Mesenchymal stem cell (in vitro differentiated cells and primary cell): ENCODE measurements at regions not wholly inside any gene's neighbourhood (a gene's known extent, or its start where the extent isn't known, plus 50 kb on each side); places are given as distances from the start of the nearest gene placed in this dataset.

Source experiments
- DNase-seq: peaks from one replicate; pipeline ENCODE4 v3.0.0-alpha.2; 2013
- H2AFZ ChIP-seq: one replicate; pipeline ENCODE4 v1.6.1; 2013; ENCODE audit warnings: low read depth, mild to moderate bottlenecking, control low read depth, inconsistent platforms, low read length, moderate library complexity
- H2AK5ac ChIP-seq: 2 replicates; pipeline ENCODE4 v1.6.1; 2013; ENCODE audit warnings: low read length, moderate library complexity, mild to moderate bottlenecking, inconsistent platforms; ENCODE audit not compliant: severe bottlenecking
- H2BK120ac ChIP-seq: one replicate; pipeline ENCODE4 v1.6.1; 2013; ENCODE audit warnings: low read depth, mild to moderate bottlenecking, inconsistent platforms, low read length, moderate library complexity
- H2BK12ac ChIP-seq, 2 experiments: one replicate each; pipeline ENCODE4 v1.6.1; 2013; ENCODE audit warnings: inconsistent platforms in 2 of 2, low read length in 2 of 2, mild to moderate bottlenecking in 2 of 2, moderate library complexity in 2 of 2, control low read depth in 1 of 2
- H2BK15ac ChIP-seq: one replicate; pipeline ENCODE4 v1.6.1; 2013; ENCODE audit warnings: mild to moderate bottlenecking, low read depth, inconsistent platforms; ENCODE audit not compliant: poor library complexity, severe bottlenecking
- H2BK5ac ChIP-seq: 2 replicates; pipeline ENCODE4 v1.6.1; 2013; ENCODE audit warnings: low read depth, mild to moderate bottlenecking, low read length, control low read depth, inconsistent platforms; ENCODE audit not compliant: poor library complexity, severe bottlenecking
- H3K14ac ChIP-seq, 2 experiments: one replicate each; pipeline ENCODE4 v1.6.1; 2013; ENCODE audit warnings: inconsistent platforms in 2 of 2, low read length in 2 of 2, control low read depth in 1 of 2, mild to moderate bottlenecking in 1 of 2, moderate library complexity in 1 of 2
- H3K18ac ChIP-seq, 2 experiments: one replicate each; pipeline ENCODE4 v1.6.1; 2013; ENCODE audit warnings: inconsistent platforms in 2 of 2, low read length in 2 of 2, control low read depth in 1 of 2, low read depth in 1 of 2, mild to moderate bottlenecking in 1 of 2
- H3K23ac ChIP-seq, 2 experiments: one replicate each; pipeline ENCODE4 v1.6.1; 2013; ENCODE audit warnings: inconsistent platforms in 2 of 2, low read length in 2 of 2, mild to moderate bottlenecking in 2 of 2, moderate library complexity in 2 of 2, control low read depth in 1 of 2
- H3K27ac ChIP-seq: 2 replicates; pipeline ENCODE4 v1.5.1; 2013; ENCODE audit warnings: mild to moderate bottlenecking, moderate library complexity, low read length, control low read depth, inconsistent platforms; ENCODE audit not compliant: poor library complexity, severe bottlenecking
- H3K27me3 ChIP-seq, 2 experiments: 2 replicates each; pipeline versions ENCODE4 v1.6.1 to v1.7.0; 2013; ENCODE audit warnings: low read length in 2 of 2, mild to moderate bottlenecking in 2 of 2, moderate library complexity in 2 of 2, control low read depth in 1 of 2, inconsistent platforms in 1 of 2; ENCODE audit not compliant: control insufficient read depth in 1 of 2, insufficient read depth in 1 of 2
- H3K36me3 ChIP-seq, 2 experiments: 2 replicates each; pipeline versions ENCODE4 v1.6.1 to v1.7.0; 2013; ENCODE audit warnings: low read length in 2 of 2, control low read depth in 1 of 2, inconsistent platforms in 1 of 2, low read depth in 1 of 2, mild to moderate bottlenecking in 1 of 2; ENCODE audit not compliant: insufficient read depth in 2 of 2, control insufficient read depth in 1 of 2
- H3K4ac ChIP-seq, 2 experiments: one replicate each; pipeline ENCODE4 v1.6.1; 2013; ENCODE audit warnings: inconsistent platforms in 2 of 2, low read length in 2 of 2, mild to moderate bottlenecking in 2 of 2, moderate library complexity in 2 of 2, control low read depth in 1 of 2, low read depth in 1 of 2
- H3K4me1 ChIP-seq: 2 replicates; pipeline ENCODE4 v1.6.1; 2013; ENCODE audit warnings: low read depth, low read length, control low read depth; ENCODE audit not compliant: control insufficient read depth, insufficient read depth
- H3K4me2 ChIP-seq: 2 replicates; pipeline ENCODE4 v1.6.1; 2013; ENCODE audit warnings: low read length, mild to moderate bottlenecking, inconsistent platforms; ENCODE audit not compliant: poor library complexity, severe bottlenecking
- H3K4me3 ChIP-seq, 2 experiments: 2 replicates each; pipeline versions ENCODE4 v1.5.1 to v1.7.0; 2013; ENCODE audit warnings: low read length in 2 of 2, mild to moderate bottlenecking in 2 of 2, control low read depth in 1 of 2, low read depth in 1 of 2; ENCODE audit not compliant: insufficient read depth in 1 of 2
- H3K79me1 ChIP-seq: replicated peaks from 2 replicates; pipeline ENCODE4 v1.6.1; 2013; ENCODE audit warnings: mild to moderate bottlenecking, control low read depth, low read length, inconsistent platforms; ENCODE audit not compliant: poor library complexity, severe bottlenecking
- H3K9ac ChIP-seq: 2 replicates; pipeline ENCODE4 v1.7.0; 2013; ENCODE audit warnings: mild to moderate bottlenecking, low read length, moderate library complexity
- H3K9me3 ChIP-seq: 2 replicates; pipeline ENCODE4 v1.7.0; 2013; ENCODE audit warnings: mild to moderate bottlenecking, low read length; ENCODE audit not compliant: control insufficient read depth
- H4K8ac ChIP-seq: one replicate; pipeline ENCODE4 v1.6.1; 2013; ENCODE audit warnings: inconsistent platforms, mild to moderate bottlenecking, low read length, moderate library complexity
- H4K91ac ChIP-seq: one replicate; pipeline ENCODE4 v1.6.1; 2013; ENCODE audit warnings: mild to moderate bottlenecking, low read length, inconsistent platforms
- WGBS: methylation state at CpG from one replicate; pipeline ENCODE4 v1.1.7; 2013; ENCODE audit warnings: mixed read lengths; 5-methylcytosine and 5-hydroxymethylcytosine counted together

DNA sequence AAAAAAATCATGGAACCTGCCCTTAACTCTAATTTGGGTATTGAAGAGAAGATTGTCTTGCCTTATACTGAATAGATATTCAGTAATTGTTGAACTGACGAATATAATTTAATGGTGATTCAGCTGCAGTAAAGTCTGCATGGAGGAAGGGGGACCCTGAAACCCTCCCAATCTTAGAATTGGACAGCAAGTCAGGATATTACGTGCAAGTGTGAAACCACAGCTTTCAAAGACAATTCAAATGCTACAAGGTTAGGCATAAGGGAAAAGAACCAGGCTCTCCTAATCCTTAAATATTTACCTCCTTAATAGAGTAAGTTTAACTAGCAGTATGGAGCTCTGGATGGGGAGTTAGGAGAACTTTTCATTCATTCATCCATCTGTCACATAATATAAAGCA lies 226.9 kb upstream of the TNP1 start:
- no peak overlapping the region for H2BK5ac ChIP-seq
- H3K9me3 ChIP-seq = no peaks in the 10 kb centered on the region
- no peak overlapping the region for H3K23ac ChIP-seq
- peaks cover 2% of the 10 kb centered on the region for H3K4me1 ChIP-seq
- peaks cover 0 to 4% of the 10 kb centered on the region in 2 experiments for H3K27me3 ChIP-seq
- H3K27ac ChIP-seq = no peak overlapping the region
- no peak overlapping the region for H2BK12ac ChIP-seq
- no peak overlapping the region for H2BK120ac ChIP-seq
- no peak for DNase-seq
- no peak overlapping the region for H2AFZ ChIP-seq
- no peak overlapping the region for H4K8ac ChIP-seq
- no peaks in the 10 kb centered on the region for H3K79me1 ChIP-seq
- no peak overlapping the region for H3K9ac ChIP-seq
- no peak overlapping the region for H2BK15ac ChIP-seq
- no peak overlapping the region for H2AK5ac ChIP-seq
- no peak overlapping the region for H3K14ac ChIP-seq
- no peak overlapping the region for H3K4me3 ChIP-seq
- no peak overlapping the region for H3K4me2 ChIP-seq
- WGBS = 100% methylated on average over 2 of the region's 2 CpGs
- H4K91ac ChIP-seq = no peak overlapping the region
- H3K4ac ChIP-seq = no peak overlapping the region
- no peak overlapping the region for H3K18ac ChIP-seq
- H3K36me3 ChIP-seq = no peaks in the 10 kb centered on the region

DNA sequence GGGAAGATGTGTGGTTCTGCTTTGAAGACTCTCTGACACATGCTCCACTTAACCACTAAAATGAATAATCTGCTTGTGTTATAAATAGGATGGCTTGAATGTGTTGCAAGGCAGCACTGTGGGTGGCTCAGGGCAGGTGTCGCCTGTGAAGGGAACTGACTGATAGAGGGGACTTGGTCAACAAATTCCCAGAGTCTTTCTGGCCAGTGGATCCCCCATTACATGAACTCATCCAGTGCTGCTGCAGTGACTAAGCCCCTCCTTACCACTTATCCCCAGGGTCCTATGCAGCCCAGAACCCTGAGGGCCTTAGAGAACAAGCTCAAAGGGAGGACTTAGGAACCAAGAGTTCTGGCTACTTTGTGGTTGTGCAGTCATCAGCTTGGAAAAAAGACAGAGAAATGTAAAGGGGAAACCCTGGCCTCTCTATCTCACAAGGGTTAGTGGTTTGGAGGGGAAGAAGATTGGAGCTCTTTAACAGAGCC lies 226.2 kb upstream of the TNP1 start:
- no peak overlapping the region for H4K91ac ChIP-seq
- no peak overlapping the region for H2AK5ac ChIP-seq
- H3K27me3 ChIP-seq = peaks cover 0 to 4% of the 10 kb centered on the region in 2 experiments
- H3K36me3 ChIP-seq = no peaks in the 10 kb centered on the region
- H3K4me2 ChIP-seq = no peak overlapping the region
- no peak overlapping the region for H2BK15ac ChIP-seq
- H3K27ac ChIP-seq = no peak overlapping the region
- no peak overlapping the region for H4K8ac ChIP-seq
- peak; percentile 60 for DNase-seq
- no peak overlapping the region for H3K9ac ChIP-seq
- no peak overlapping the region for H2BK120ac ChIP-seq
- H3K18ac ChIP-seq = no peak overlapping the region
- peaks cover 2% of the 10 kb centered on the region for H3K4me1 ChIP-seq
- H2BK5ac ChIP-seq = no peak overlapping the region
- no peak overlapping the region for H3K4ac ChIP-seq
- no peaks in the 10 kb centered on the region for H3K9me3 ChIP-seq
- H3K23ac ChIP-seq = no peak overlapping the region
- H3K4me3 ChIP-seq = no peak overlapping the region
- WGBS = 83% methylated on average over 1 of the region's 1 CpG
- H3K14ac ChIP-seq = no peak overlapping the region
- H2BK12ac ChIP-seq = no peak overlapping the region
- no peaks in the 10 kb centered on the region for H3K79me1 ChIP-seq
- no peak overlapping the region for H2AFZ ChIP-seq

DNA sequence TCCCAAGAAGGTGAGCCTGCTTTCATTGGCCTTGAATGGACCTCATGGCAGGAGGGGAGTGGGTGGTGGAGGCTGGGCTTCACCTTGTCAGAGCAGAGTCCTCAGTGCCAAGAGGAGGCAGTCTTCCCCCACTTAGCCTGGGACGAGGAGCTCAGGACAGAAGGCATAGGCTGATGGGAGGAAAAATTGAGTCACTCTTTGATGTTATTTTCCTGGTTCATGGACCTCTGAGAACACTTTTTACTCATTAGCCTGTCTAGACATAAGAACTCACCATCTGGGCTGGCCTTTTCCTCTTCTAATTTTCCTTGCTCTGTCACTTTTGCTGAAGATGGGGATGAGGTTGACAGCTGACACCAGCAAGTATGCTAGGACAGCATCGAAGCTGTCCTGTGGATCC lies 225.7 kb upstream of the TNP1 start:
- H2AK5ac ChIP-seq = no peak overlapping the region
- no peak overlapping the region for H3K4me3 ChIP-seq
- H2BK5ac ChIP-seq = no peak overlapping the region
- peak overlapping the region; percentile 19 for H4K8ac ChIP-seq
- no peak overlapping the region for H3K18ac ChIP-seq
- H3K9ac ChIP-seq = no peak overlapping the region
- H3K27me3 ChIP-seq = peaks cover 0 to 4% of the 10 kb centered on the region in 2 experiments
- H3K36me3 ChIP-seq = no peaks in the 10 kb centered on the region
- H2BK12ac ChIP-seq = peak overlapping the region in 1 of 2 experiments; percentile 29
- H3K4me2 ChIP-seq = no peak overlapping the region
- no peak overlapping the region for H2BK120ac ChIP-seq
- peak; percentile 72 for DNase-seq
- no peaks in the 10 kb centered on the region for H3K79me1 ChIP-seq
- no peak overlapping the region for H3K4ac ChIP-seq
- H2BK15ac ChIP-seq = no peak overlapping the region
- WGBS = 100% methylated on average over 1 of the region's 2 CpGs
- no peak overlapping the region for H3K14ac ChIP-seq
- peaks cover 2% of the 10 kb centered on the region for H3K4me1 ChIP-seq
- no peaks in the 10 kb centered on the region for H3K9me3 ChIP-seq
- no peak overlapping the region for H4K91ac ChIP-seq
- no peak overlapping the region for H2AFZ ChIP-seq
- peak overlapping the region in 1 of 2 experiments; percentile 26 for H3K23ac ChIP-seq
- H3K27ac ChIP-seq = no peak overlapping the region

DNA sequence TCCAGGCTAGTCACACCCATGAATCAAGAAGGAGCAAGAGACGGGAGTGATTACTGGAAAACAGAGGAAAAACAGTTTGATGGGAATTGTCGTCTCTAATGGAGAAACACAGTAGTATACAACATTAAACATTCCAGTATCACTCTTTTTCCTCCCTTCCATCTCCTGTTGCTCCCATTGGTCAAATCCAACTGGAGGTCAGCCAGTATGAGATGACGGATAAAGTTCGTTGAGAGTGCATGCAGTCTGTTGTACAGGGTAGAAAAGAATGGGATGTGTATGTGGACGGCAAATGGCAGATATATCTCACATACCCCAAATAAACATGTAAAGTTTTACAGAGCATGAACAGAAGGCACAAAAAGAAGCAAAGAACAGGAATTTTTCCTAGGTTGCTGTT lies 221.9 kb upstream of the TNP1 start:
- Histone ChIP-seq H3K18ac (no peak overlapping the region), H3K27me3 (peaks cover 0 to 4% of the 10 kb centered on the region in 2 experiments), H4K8ac (no peak overlapping the region), H3K23ac (no peak overlapping the region), H2BK5ac (no peak overlapping the region), H3K79me1 (no peaks in the 10 kb centered on the region), H3K36me3 (no peaks in the 10 kb centered on the region), H3K4me3 (no peak overlapping the region), H3K4me1 (peaks cover 2% of the 10 kb centered on the region), H3K9ac (no peak overlapping the region), H2BK15ac (no peak overlapping the region), H3K4ac (no peak overlapping the region), H3K27ac (no peak overlapping the region), H2AK5ac (no peak overlapping the region), H2BK120ac (no peak overlapping the region), H2BK12ac (no peak overlapping the region), H4K91ac (no peak overlapping the region), H2AFZ (no peak overlapping the region), H3K14ac (no peak overlapping the region), H3K9me3 (no peaks in the 10 kb centered on the region), H3K4me2 (no peak overlapping the region)
- no CpG with 5 or more reads among the region's 5 CpGs for WGBS
- no peak for DNase-seq
